22Rv1 (cell line): ENCODE measurements at regions not wholly inside any gene's neighbourhood (a gene's known extent, or its start where the extent isn't known, plus 50 kb on each side); places are given as distances from the start of the nearest gene placed in this dataset.

ENCODE experiments used
- ZFX ChIP-seq: fragments of 450-650 bp; IDR thresholded peaks from 2 replicates; pipeline ENCODE4 v1.6.1; 2017; ENCODE audit warnings: antibody characterized with exemption, borderline replicate concordance
- TF ChIP-seq, protein P1 (sequence below): fragments of 450-650 bp; IDR thresholded peaks from 2 replicates; pipeline ENCODE4 v1.5.1; 2017; ENCODE audit warnings: mild to moderate bottlenecking

DNA sequence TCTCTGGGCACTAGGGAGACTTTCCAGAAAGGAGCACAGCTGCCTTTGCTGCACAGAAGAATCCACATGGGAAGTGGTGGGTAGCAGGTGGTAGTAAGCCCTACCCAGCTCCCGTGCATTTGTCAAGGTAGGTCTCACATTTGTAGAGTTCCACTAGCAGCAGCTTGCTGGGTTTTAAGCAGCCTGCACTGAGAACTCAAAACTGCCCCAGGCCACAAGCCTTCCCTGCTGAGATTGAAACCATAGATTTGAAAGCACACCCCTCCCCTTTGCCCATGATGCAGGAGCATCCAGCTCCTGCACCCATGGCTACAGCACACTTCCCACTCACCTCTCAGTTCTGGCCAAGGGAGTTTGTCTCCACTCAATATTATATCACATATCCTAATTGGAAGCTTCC, 604.5 kb upstream of the STEAP1 start:
- TF ChIP-seq, protein P1, sequence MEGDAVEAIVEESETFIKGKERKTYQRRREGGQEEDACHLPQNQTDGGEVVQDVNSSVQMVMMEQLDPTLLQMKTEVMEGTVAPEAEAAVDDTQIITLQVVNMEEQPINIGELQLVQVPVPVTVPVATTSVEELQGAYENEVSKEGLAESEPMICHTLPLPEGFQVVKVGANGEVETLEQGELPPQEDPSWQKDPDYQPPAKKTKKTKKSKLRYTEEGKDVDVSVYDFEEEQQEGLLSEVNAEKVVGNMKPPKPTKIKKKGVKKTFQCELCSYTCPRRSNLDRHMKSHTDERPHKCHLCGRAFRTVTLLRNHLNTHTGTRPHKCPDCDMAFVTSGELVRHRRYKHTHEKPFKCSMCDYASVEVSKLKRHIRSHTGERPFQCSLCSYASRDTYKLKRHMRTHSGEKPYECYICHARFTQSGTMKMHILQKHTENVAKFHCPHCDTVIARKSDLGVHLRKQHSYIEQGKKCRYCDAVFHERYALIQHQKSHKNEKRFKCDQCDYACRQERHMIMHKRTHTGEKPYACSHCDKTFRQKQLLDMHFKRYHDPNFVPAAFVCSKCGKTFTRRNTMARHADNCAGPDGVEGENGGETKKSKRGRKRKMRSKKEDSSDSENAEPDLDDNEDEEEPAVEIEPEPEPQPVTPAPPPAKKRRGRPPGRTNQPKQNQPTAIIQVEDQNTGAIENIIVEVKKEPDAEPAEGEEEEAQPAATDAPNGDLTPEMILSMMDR = no peak
- no peak for TF ChIP-seq ZFX
